ENCODE measurements at regions not wholly inside any gene's neighbourhood (a gene's known extent, or its start where the extent isn't known, plus 50 kb on each side); places are given as distances from the start of the nearest gene placed in this dataset.

- H3K36me3 Mint-ChIP-seq = peaks cover 4% of the 10 kb centered on the region
- peak overlapping the region; percentile 36 for H3K27ac Mint-ChIP-seq
- H3K9me3 Mint-ChIP-seq = peaks cover 4% of the 10 kb centered on the region
- H3K4me3 Mint-ChIP-seq = no peak overlapping the region
- DNase-seq = no peak
- peaks cover 6% of the 10 kb centered on the region for H3K4me1 Mint-ChIP-seq
- no peaks in the 10 kb centered on the region for H3K27me3 Mint-ChIP-seq
These were observed 52.0 kb upstream of the CCDC63 start for GRCh38 chr12:110794623-110795280.

DNA sequence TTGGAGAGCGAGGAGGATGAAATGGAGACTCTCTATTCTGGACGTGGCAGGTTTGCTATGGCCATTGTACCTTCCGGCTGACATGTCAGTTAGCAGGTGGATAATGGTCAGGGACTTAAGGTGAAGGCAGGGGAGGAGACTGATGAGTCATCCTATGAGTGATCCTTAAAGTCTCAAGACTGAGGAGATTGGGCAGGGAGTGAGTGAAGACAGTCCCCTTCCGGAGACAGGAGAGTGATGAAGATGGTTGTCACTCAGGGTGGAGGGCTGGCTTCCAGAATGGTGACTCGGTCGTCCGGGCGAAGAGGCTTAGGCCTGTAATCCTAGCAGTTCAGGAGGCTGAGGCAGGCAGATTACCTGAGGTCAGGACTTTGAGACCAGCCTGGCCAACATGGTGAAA lies 49.8 kb upstream of the CCDC63 start:
- H3K4me1 Mint-ChIP-seq = no peaks in the 10 kb centered on the region
- peaks cover 5% of the 10 kb centered on the region for H3K9me3 Mint-ChIP-seq
- no peaks in the 10 kb centered on the region for H3K27me3 Mint-ChIP-seq

More for the DNA sequence above, 49.8 kb upstream of the CCDC63 start:
- no peak overlapping the region for H3K27ac Mint-ChIP-seq
- no peaks in the 10 kb centered on the region for H3K36me3 Mint-ChIP-seq
- DNase-seq = no peak
- no peak overlapping the region for H3K4me3 Mint-ChIP-seq
